SU-DHL-6 (cell line): ENCODE measurements at regions not wholly inside any gene's neighbourhood (a gene's known extent, or its start where the extent isn't known, plus 50 kb on each side); places are given as distances from the start of the nearest gene placed in this dataset.
"Not testable (repeated sequence)": the region's sequence is repeated elsewhere in the genome, so short reads cannot be mapped to it uniquely, and the experiment has no call there.

Source experiments
- H2AFZ ChIP-seq: fragments of 200-600 bp; sonication (generic); 2 replicates; pipeline ENCODE4 v1.6.1; 2014; ENCODE audit warnings: low read depth, mild to moderate bottlenecking, moderate library complexity, mixed read lengths, antibody characterized with exemption, low read length; ENCODE audit not compliant: severe bottlenecking
- H3F3A ChIP-seq: fragments of 200-600 bp; shearing (Covaris generic); 2 replicates; pipeline ENCODE4 v1.6.0; 2016; ENCODE audit warnings: antibody characterized with exemption, mild to moderate bottlenecking; ENCODE audit not compliant: insufficient read depth
- H3K27ac ChIP-seq: fragments of 200-600 bp; sonication (generic); 2 replicates; pipeline ENCODE4 v1.5.1; 2016; ENCODE audit warnings: low read depth, mild to moderate bottlenecking, low read length, moderate library complexity, mixed read lengths
- H3K27me3 ChIP-seq: fragments of 200-600 bp; sonication (generic), shearing (Covaris generic); 2 replicates; pipeline ENCODE4 v1.6.0; 2014; ENCODE audit warnings: mild to moderate bottlenecking, low read length
- H3K36me3 ChIP-seq: fragments of 200-600 bp; sonication (generic); 2 replicates; pipeline ENCODE4 v1.6.1; 2014; ENCODE audit warnings: mild to moderate bottlenecking, low read length, mixed read lengths
- H3K4me2 ChIP-seq: fragments of 300-600, 200-600 bp; shearing (Covaris generic), sonication (generic); 2 replicates; pipeline ENCODE4 v1.6.0; 2014; ENCODE audit warnings: low read length, low read depth, mild to moderate bottlenecking; ENCODE audit not compliant: poor library complexity, severe bottlenecking
- H3K4me3 ChIP-seq: fragments of 200-600 bp; sonication (generic); 2 replicates; pipeline ENCODE4 v1.5.1; 2014; ENCODE audit warnings: antibody characterized with exemption, low read length, mild to moderate bottlenecking, mixed read lengths; ENCODE audit not compliant: insufficient read depth, poor library complexity, severe bottlenecking
- H3K79me2 ChIP-seq: fragments of 200-600 bp; sonication (generic); 2 replicates; pipeline ENCODE4 v1.6.1; 2014; ENCODE audit warnings: mild to moderate bottlenecking, low read length, moderate library complexity; ENCODE audit not compliant: insufficient read depth
- H3K9ac ChIP-seq: fragments of 200-600 bp; sonication (generic); 2 replicates; pipeline ENCODE4 v1.7.0; 2014; ENCODE audit warnings: mild to moderate bottlenecking, low read length
- H3K9me2 ChIP-seq: fragments of 200-600 bp; sonication (generic); replicated peaks from 2 replicates; pipeline ENCODE4 v1.6.1; 2014; ENCODE audit warnings: low read length; ENCODE audit not compliant: insufficient read depth
- H3K9me3 ChIP-seq: fragments of 200-600 bp; sonication (generic); 2 replicates; pipeline ENCODE4 v1.6.1; 2014; ENCODE audit warnings: low read length, mixed read lengths; ENCODE audit not compliant: insufficient read depth
- H4K20me1 ChIP-seq: fragments of 200-600 bp; sonication (generic); 2 replicates; pipeline ENCODE4 v1.6.1; 2014; ENCODE audit warnings: low read depth, mild to moderate bottlenecking, antibody characterized with exemption, low read length, moderate library complexity, mixed read lengths
- CTCF ChIP-seq: fragments of 200-600 bp; sonication (generic); IDR thresholded peaks from one replicate; pipeline ENCODE4 v1.5.1; 2017; ENCODE audit warnings: antibody characterized with exemption, mild to moderate bottlenecking, low read length, moderate library complexity; ENCODE audit not compliant: insufficient read depth, poor library complexity, severe bottlenecking
- EZH2phosphoT487 ChIP-seq: fragments of 200-600 bp; sonication (generic), shearing (Covaris generic); conservative IDR thresholded peaks from 2 replicates; pipeline ENCODE4 v1.6.1; 2018; ENCODE audit warnings: mild to moderate bottlenecking, antibody characterized with exemption, low read length, moderate library complexity, mixed read lengths

GRCh38 chr10:56470701-56471100 lies 109.6 kb upstream of the ZWINT start:
- no peaks in the 10 kb centered on the region for H3K27me3 ChIP-seq
- H3K9me2 ChIP-seq = no peaks in the 10 kb centered on the region
- TF ChIP-seq CTCF (no peak), EZH2phosphoT487 (no peak)
- H3K9ac ChIP-seq = no peak overlapping the region
- H2AFZ ChIP-seq = no peak overlapping the region
- no peaks in the 10 kb centered on the region for H3K36me3 ChIP-seq
- H3K9me3 ChIP-seq = no peaks in the 10 kb centered on the region
- H3K4me3 ChIP-seq = no peak overlapping the region
- no peak overlapping the region for H3K27ac ChIP-seq
- H3K4me2 ChIP-seq = no peak overlapping the region
- H3F3A ChIP-seq = no peaks in the 10 kb centered on the region
- no peaks in the 10 kb centered on the region for H4K20me1 ChIP-seq
- no peaks in the 10 kb centered on the region for H3K79me2 ChIP-seq

GRCh38 chr10:56469482-56469881 lies 108.4 kb upstream of the ZWINT start:
- no peaks in the 10 kb centered on the region for H3K27me3 ChIP-seq
- H2AFZ ChIP-seq = no peak overlapping the region
- no peaks in the 10 kb centered on the region for H3K9me3 ChIP-seq
- no peak overlapping the region for H3K4me3 ChIP-seq
- H3K4me2 ChIP-seq = no peak overlapping the region
- H3K36me3 ChIP-seq = no peaks in the 10 kb centered on the region
- no peaks in the 10 kb centered on the region for H3K79me2 ChIP-seq
- H4K20me1 ChIP-seq = no peaks in the 10 kb centered on the region
- H3K9me2 ChIP-seq = no peaks in the 10 kb centered on the region
- no peak overlapping the region for H3K9ac ChIP-seq
- no peaks in the 10 kb centered on the region for H3F3A ChIP-seq
- H3K27ac ChIP-seq = no peak overlapping the region
- TF ChIP-seq CTCF = no peak

GRCh38 chr10:56466005-56466404 lies 104.9 kb upstream of the ZWINT start:
- Histone ChIP-seq H3K27ac (no peak overlapping the region), H3K4me2 (no peak overlapping the region), H3K9me3 (no peaks in the 10 kb centered on the region), H3K79me2 (no peaks in the 10 kb centered on the region), H4K20me1 (no peaks in the 10 kb centered on the region), H3F3A (no peaks in the 10 kb centered on the region), H3K27me3 (no peaks in the 10 kb centered on the region), H3K9me2 (no peaks in the 10 kb centered on the region), H3K36me3 (no peaks in the 10 kb centered on the region), H3K4me3 (no peak overlapping the region), H3K9ac (no peak overlapping the region), H2AFZ (no peak overlapping the region)
- no peak for TF ChIP-seq CTCF
- TF ChIP-seq EZH2phosphoT487 = no peak

GRCh38 chr10:56449770-56450169 lies 88.7 kb upstream of the ZWINT start:
- Histone ChIP-seq H3K27ac (no peak overlapping the region), H3K36me3 (no peaks in the 10 kb centered on the region), H3K9ac (no peak overlapping the region), H3K9me3 (no peaks in the 10 kb centered on the region), H3K9me2 (no peaks in the 10 kb centered on the region), H4K20me1 (no peaks in the 10 kb centered on the region), H3F3A (no peaks in the 10 kb centered on the region), H2AFZ (no peak overlapping the region), H3K4me3 (no peak overlapping the region), H3K79me2 (no peaks in the 10 kb centered on the region), H3K4me2 (no peak overlapping the region), H3K27me3 (no peaks in the 10 kb centered on the region)
- TF ChIP-seq CTCF = no peak
- TF ChIP-seq EZH2phosphoT487 = no peak

- H3K27me3 ChIP-seq, H3K4me2 ChIP-seq, H3K9ac ChIP-seq, H3K9me3 ChIP-seq, H3K4me3 ChIP-seq, H3F3A ChIP-seq, H3K36me3 ChIP-seq, H2AFZ ChIP-seq, H3K79me2 ChIP-seq, H3K27ac ChIP-seq, H4K20me1 ChIP-seq, H3K9me2 ChIP-seq: not testable (repeated sequence)
These were observed 86.6 kb upstream of the ZWINT start for GRCh38 chr10:56447613-56448012.
